ENCODE measurements at regions not wholly inside any gene's neighbourhood (a gene's known extent, or its start where the extent isn't known, plus 50 kb on each side); places are given as distances from the start of the nearest gene placed in this dataset.
A peak's percentile ranks its signal among the peaks of the same experiment; 100 is the strongest.

GRCh38 chr6:9647071-9647445 is 767.8 kb downstream of the TFAP2A start:
- H3K27me3 ChIP-seq: no peaks in the 10 kb centered on the region
- no peaks in the 10 kb centered on the region for H3K4me1 ChIP-seq (replicated peaks in 1 of 2)
- intact Hi-C loops (cut with DNase I): no loop called here
- no peak for DNase-seq
- no peaks in the 10 kb centered on the region for H3K36me3 ChIP-seq (replicated peaks in 1 of 2)
- TF ChIP-seq, protein P1, sequence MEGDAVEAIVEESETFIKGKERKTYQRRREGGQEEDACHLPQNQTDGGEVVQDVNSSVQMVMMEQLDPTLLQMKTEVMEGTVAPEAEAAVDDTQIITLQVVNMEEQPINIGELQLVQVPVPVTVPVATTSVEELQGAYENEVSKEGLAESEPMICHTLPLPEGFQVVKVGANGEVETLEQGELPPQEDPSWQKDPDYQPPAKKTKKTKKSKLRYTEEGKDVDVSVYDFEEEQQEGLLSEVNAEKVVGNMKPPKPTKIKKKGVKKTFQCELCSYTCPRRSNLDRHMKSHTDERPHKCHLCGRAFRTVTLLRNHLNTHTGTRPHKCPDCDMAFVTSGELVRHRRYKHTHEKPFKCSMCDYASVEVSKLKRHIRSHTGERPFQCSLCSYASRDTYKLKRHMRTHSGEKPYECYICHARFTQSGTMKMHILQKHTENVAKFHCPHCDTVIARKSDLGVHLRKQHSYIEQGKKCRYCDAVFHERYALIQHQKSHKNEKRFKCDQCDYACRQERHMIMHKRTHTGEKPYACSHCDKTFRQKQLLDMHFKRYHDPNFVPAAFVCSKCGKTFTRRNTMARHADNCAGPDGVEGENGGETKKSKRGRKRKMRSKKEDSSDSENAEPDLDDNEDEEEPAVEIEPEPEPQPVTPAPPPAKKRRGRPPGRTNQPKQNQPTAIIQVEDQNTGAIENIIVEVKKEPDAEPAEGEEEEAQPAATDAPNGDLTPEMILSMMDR (IDR thresholded peaks at IDR 0.05): no peak
- H3K9me3 ChIP-seq (replicated peaks in 1 of 3): no peaks in the 10 kb centered on the region
- no peak overlapping the region for H3K4me3 ChIP-seq
- no peak overlapping the region for H3K27ac ChIP-seq

DNA sequence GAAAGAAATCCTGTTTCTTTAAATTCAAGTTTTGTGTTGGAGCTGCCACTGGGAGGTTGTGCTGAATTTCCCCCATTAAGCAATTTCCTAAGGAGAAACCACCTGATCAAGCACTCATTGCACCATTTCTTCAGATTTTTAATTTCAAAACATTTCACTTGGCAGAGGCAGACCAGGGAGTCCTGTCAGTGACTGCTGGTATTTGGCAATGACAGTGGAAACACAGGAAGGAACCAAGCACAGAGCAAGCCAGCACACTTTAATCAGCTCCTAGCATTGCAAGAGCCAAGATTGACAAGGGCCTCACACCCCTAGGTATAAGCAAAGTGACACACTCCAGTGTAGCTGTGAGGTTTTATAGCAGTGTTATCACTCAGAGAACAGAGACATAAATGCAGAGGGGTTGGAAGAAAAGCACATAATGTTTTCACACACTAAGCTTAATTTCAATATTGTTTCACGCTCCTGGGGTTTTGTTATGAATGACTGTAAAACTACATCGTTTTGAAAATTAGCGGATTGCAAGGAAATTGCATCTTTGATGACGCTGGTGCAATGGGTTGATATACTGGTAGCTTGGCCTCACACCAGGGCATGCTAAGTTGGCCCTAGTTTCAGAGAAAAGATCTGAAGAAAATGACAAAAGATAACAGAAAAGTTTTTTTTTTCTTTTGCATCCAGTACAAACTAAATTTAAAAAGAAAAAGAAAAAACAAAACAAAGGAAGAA is 768.4 kb downstream of the TFAP2A start:
- no peaks in the 10 kb centered on the region for H3K27me3 ChIP-seq
- no peak overlapping the region for H3K4me3 ChIP-seq
- WGBS, 4 donors: 65 to 72% (median 68%) methylated on average over 4 of the region's 4 CpGs
- DNase-seq: peak in 1 of 7 donors; percentile 18
- intact Hi-C loops (cut with DNase I): no loop called here
- H3K9me3 ChIP-seq (replicated peaks in 1 of 3): no peaks in the 10 kb centered on the region
- TF ChIP-seq, protein P1 (IDR thresholded peaks at IDR 0.05): no peak
- no peak for TF ChIP-seq POLR2A (IDR thresholded peaks at IDR 0.05)
- H3K27ac ChIP-seq: no peak overlapping the region
- H3K4me1 ChIP-seq (replicated peaks in 1 of 2): no peaks in the 10 kb centered on the region
- no peaks in the 10 kb centered on the region for H3K36me3 ChIP-seq (replicated peaks in 1 of 2)

GRCh38 chr6:9638861-9639260 is 776.0 kb downstream of the TFAP2A start:
- intact Hi-C loops (cut with DNase I): no loop called here
- Histone ChIP-seq H3K9me3 (replicated peaks in 1 of 3) (no peaks in the 10 kb centered on the region), H3K27ac (no peak overlapping the region), H3K36me3 (replicated peaks in 1 of 2) (no peaks in the 10 kb centered on the region), H3K4me3 (no peak overlapping the region), H3K27me3 (no peaks in the 10 kb centered on the region), H3K4me1 (replicated peaks in 1 of 2) (no peaks in the 10 kb centered on the region)
- WGBS, 4 donors: 76 to 84% (median 79%) methylated on average over 3 of the region's 3 CpGs
- DNase-seq: no peak
- TF ChIP-seq POLR2A (IDR thresholded peaks at IDR 0.05): no peak
- TF ChIP-seq, protein P1 (IDR thresholded peaks at IDR 0.05): no peak

DNA sequence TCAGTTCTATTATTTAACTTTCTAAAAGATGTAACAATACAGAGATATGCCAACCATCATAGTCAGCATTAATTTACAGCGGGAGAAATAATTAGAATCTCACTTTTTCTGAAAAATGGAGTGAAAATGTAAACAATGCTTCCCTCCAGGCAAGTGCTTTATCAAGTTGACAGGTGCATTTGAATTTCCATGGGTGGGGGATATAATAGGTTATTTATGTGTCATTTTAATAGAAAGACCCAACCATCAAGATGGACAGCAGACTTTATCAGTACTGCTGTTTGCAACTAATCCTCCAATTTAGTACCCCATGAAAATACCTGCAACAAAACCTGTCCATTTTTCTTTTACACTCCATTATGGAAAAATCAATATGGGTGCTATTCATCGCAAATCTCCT is 780.1 kb downstream of the TFAP2A start:
- Histone ChIP-seq H3K27me3 (no peaks in the 10 kb centered on the region), H3K4me1 (replicated peaks in 1 of 2) (no peaks in the 10 kb centered on the region), H3K9me3 (replicated peaks in 1 of 3) (no peaks in the 10 kb centered on the region), H3K4me3 (no peak overlapping the region), H3K27ac (no peak overlapping the region), H3K36me3 (replicated peaks in 1 of 2) (no peaks in the 10 kb centered on the region)
- WGBS, 4 donors: 76 to 95% (median 82%) methylated on average over 2 of the region's 2 CpGs
- no peak for DNase-seq
- no peak for TF ChIP-seq POLR2A (IDR thresholded peaks at IDR 0.05)
- TF ChIP-seq, protein P1 (IDR thresholded peaks at IDR 0.05): no peak
- intact Hi-C loops (cut with DNase I): no loop called here
